ENCODE measurements at regions not wholly inside any gene's neighbourhood (a gene's known extent, or its start where the extent isn't known, plus 50 kb on each side); places are given as distances from the start of the nearest gene placed in this dataset.

GRCh38 chr5:174185506-174185905, 140.0 kb downstream of the NSG2 start:
- TF ChIP-seq POLR2AphosphoS5 (IDR thresholded peaks at IDR 0.05; ENCODE audit: insufficient read depth in 1 of 2, low read depth in 1 of 2) (no peak), CTCF (IDR thresholded peaks at IDR 0.05) (no peak)
